ENCODE measurements at regions not wholly inside any gene's neighbourhood (a gene's known extent, or its start where the extent isn't known, plus 50 kb on each side); places are given as distances from the start of the nearest gene placed in this dataset.

DNA sequence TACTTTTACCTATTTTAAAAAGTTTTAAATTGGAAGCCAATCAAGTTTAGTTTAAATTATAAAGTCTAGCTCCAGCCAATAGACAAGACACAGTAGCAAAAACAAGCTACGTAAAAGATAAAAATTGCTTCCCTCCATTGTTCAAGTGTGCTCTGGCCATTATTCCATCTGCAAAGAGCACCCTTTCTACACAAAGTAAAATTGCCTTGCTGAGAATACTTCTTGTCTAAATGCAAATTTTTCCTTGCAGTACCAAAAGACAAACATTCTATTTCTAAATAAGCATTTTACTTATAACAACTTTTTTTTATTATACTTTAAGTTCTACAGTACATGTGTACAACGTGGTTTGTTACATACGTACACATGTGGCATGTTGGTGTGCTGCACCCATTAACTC, 75.9 kb upstream of the ZNF746 start:
- TF ChIP-seq, protein P1, sequence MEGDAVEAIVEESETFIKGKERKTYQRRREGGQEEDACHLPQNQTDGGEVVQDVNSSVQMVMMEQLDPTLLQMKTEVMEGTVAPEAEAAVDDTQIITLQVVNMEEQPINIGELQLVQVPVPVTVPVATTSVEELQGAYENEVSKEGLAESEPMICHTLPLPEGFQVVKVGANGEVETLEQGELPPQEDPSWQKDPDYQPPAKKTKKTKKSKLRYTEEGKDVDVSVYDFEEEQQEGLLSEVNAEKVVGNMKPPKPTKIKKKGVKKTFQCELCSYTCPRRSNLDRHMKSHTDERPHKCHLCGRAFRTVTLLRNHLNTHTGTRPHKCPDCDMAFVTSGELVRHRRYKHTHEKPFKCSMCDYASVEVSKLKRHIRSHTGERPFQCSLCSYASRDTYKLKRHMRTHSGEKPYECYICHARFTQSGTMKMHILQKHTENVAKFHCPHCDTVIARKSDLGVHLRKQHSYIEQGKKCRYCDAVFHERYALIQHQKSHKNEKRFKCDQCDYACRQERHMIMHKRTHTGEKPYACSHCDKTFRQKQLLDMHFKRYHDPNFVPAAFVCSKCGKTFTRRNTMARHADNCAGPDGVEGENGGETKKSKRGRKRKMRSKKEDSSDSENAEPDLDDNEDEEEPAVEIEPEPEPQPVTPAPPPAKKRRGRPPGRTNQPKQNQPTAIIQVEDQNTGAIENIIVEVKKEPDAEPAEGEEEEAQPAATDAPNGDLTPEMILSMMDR (IDR thresholded peaks at IDR 0.05): no peak
- TF ChIP-seq, protein P2, sequence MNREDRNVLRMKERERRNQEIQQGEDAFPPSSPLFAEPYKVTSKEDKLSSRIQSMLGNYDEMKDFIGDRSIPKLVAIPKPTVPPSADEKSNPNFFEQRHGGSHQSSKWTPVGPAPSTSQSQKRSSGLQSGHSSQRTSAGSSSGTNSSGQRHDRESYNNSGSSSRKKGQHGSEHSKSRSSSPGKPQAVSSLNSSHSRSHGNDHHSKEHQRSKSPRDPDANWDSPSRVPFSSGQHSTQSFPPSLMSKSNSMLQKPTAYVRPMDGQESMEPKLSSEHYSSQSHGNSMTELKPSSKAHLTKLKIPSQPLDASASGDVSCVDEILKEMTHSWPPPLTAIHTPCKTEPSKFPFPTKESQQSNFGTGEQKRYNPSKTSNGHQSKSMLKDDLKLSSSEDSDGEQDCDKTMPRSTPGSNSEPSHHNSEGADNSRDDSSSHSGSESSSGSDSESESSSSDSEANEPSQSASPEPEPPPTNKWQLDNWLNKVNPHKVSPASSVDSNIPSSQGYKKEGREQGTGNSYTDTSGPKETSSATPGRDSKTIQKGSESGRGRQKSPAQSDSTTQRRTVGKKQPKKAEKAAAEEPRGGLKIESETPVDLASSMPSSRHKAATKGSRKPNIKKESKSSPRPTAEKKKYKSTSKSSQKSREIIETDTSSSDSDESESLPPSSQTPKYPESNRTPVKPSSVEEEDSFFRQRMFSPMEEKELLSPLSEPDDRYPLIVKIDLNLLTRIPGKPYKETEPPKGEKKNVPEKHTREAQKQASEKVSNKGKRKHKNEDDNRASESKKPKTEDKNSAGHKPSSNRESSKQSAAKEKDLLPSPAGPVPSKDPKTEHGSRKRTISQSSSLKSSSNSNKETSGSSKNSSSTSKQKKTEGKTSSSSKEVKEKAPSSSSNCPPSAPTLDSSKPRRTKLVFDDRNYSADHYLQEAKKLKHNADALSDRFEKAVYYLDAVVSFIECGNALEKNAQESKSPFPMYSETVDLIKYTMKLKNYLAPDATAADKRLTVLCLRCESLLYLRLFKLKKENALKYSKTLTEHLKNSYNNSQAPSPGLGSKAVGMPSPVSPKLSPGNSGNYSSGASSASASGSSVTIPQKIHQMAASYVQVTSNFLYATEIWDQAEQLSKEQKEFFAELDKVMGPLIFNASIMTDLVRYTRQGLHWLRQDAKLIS (CRISPR knock-in tag; IDR thresholded peaks at IDR 0.05; ENCODE audit: borderline replicate concordance): no peak
- TF ChIP-seq, protein P3, sequence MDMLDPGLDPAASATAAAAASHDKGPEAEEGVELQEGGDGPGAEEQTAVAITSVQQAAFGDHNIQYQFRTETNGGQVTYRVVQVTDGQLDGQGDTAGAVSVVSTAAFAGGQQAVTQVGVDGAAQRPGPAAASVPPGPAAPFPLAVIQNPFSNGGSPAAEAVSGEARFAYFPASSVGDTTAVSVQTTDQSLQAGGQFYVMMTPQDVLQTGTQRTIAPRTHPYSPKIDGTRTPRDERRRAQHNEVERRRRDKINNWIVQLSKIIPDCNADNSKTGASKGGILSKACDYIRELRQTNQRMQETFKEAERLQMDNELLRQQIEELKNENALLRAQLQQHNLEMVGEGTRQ (CRISPR knock-in tag; IDR thresholded peaks at IDR 0.05): no peak
